ENCODE measurements at regions not wholly inside any gene's neighbourhood (a gene's known extent, or its start where the extent isn't known, plus 50 kb on each side); places are given as distances from the start of the nearest gene placed in this dataset.

- TF ChIP-seq CTCF (IDR thresholded peaks at IDR 0.05) (no peak), POLR2A (IDR thresholded peaks at IDR 0.05) (no peak), EP300 (IDR thresholded peaks at IDR 0.05) (no peak), POLR2AphosphoS5 (IDR thresholded peaks at IDR 0.05) (no peak)
Measured at GRCh38 chr6:14664621-14665315, 547.2 kb downstream of the CD83 start.

All from sigmoid colon (tissue), 4 donors.